GM12878 (cell line): ENCODE measurements at regions not wholly inside any gene's neighbourhood (a gene's known extent, or its start where the extent isn't known, plus 50 kb on each side); places are given as distances from the start of the nearest gene placed in this dataset.

ENCODE experiments used
- CEBPZ ChIP-seq: fragments of 150-350 bp; IDR thresholded peaks from 2 replicates; pipeline ENCODE4 v1.6.1; 2016; ENCODE audit warnings: low read depth, low read length
- CHD4 ChIP-seq: fragments of 200-600 bp; sonication (generic); IDR thresholded peaks from 2 replicates; pipeline ENCODE4 v1.6.1; 2016; ENCODE audit warnings: mild to moderate bottlenecking
- CREM ChIP-seq: IDR thresholded peaks from 2 replicates; pipeline ENCODE4 v1.6.1; 2014; ENCODE audit warnings: antibody characterized with exemption, low read depth
- CTCF ChIP-seq, 3 experiments: IDR thresholded peaks in 2 of 3; conservative IDR thresholded peaks in 1 of 3; 2 replicates each; pipeline ENCODE4 v1.5.1; 2011; ENCODE audit warnings: low read depth in 3 of 3, low read length in 3 of 3, mild to moderate bottlenecking in 3 of 3, control low read depth in 2 of 3, moderate library complexity in 2 of 3, inconsistent platforms in 1 of 3, mixed read lengths in 1 of 3; ENCODE audit not compliant: control insufficient read depth in 2 of 3, insufficient read depth in 1 of 3; ENCODE audit errors: extremely low read depth in 1 of 3
- EP300 ChIP-seq, 2 experiments: fragments of 150-350 bp in 1 of 2; IDR thresholded peaks; 2 replicates each; pipeline ENCODE4 v1.6.1; 2011 to 2012; ENCODE audit warnings: low read depth in 2 of 2, low read length in 2 of 2, borderline replicate concordance in 1 of 2, improper control_type of control experiment in 1 of 2, inconsistent platforms in 1 of 2; ENCODE audit not compliant: control insufficient read depth in 1 of 2
- EZH2 ChIP-seq: IDR thresholded peaks from 2 replicates; pipeline ENCODE4 v1.6.1; 2012; ENCODE audit warnings: low read depth, mild to moderate bottlenecking, control low read depth, inconsistent platforms, low read length, borderline replicate concordance; ENCODE audit not compliant: control insufficient read depth
- MYC ChIP-seq: IDR thresholded peaks from 2 replicates; pipeline ENCODE4 v1.6.1; 2011; ENCODE audit warnings: mild to moderate bottlenecking, low read length, moderate library complexity, inconsistent platforms; ENCODE audit not compliant: insufficient read depth, insufficient replicate concordance, insufficient read length, severe bottlenecking
- PBX3 ChIP-seq: IDR thresholded peaks from 2 replicates; pipeline ENCODE4 v1.6.1; 2011; ENCODE audit warnings: mild to moderate bottlenecking, low read depth, low read length, moderate library complexity; ENCODE audit not compliant: insufficient replicate concordance
- RAD21 ChIP-seq: IDR thresholded peaks from 2 replicates; pipeline ENCODE4 v1.6.1; 2011; ENCODE audit warnings: mild to moderate bottlenecking, low read depth, low read length, moderate library complexity; ENCODE audit not compliant: insufficient read depth
- RUNX3 ChIP-seq: IDR thresholded peaks from 2 replicates; pipeline ENCODE4 v1.6.1; 2012; ENCODE audit warnings: low read length, inconsistent platforms
- SPI1 ChIP-seq: IDR thresholded peaks from 2 replicates; pipeline ENCODE4 v1.6.1; 2011; ENCODE audit warnings: low read depth, mild to moderate bottlenecking, low read length, moderate library complexity, borderline replicate concordance; ENCODE audit not compliant: insufficient read depth
- ZNF217 ChIP-seq: fragments of 450-650 bp; IDR thresholded peaks from 2 replicates; pipeline ENCODE4 v1.6.1; 2017; ENCODE audit warnings: antibody characterized with exemption, mild to moderate bottlenecking
- TF ChIP-seq, protein P1 (sequence below): fragments of 450-650 bp; IDR thresholded peaks from 2 replicates; pipeline ENCODE4 v1.6.1; 2017; ENCODE audit warnings: borderline replicate concordance

DNA sequence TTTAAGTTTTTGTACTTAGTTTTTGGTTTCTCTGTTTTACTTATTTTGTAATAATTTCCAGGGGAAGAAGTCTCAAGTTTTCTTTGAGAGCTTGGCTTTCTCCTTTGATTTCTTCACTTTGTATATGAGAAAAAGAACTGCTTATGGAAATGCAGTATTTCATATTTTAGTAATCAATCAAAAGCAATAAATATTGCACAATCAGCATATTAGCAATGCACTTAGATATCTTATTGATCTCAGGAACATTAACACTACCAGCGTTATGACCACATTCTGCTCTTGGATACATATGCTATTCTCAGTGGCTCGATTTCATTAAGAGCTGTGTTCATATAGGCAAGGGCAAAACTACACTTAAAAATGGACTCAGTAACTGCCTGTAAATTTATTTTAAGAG lies 381.0 kb upstream of the DMD start:
- TF ChIP-seq CHD4 (no peak), CTCF (IDR thresholded peaks at IDR 0.05 in 2 of 3, conservative IDR thresholded peaks at IDR 0.05 in 1 of 3; ENCODE audit: control insufficient read depth in 2 of 3, extremely low read depth in 1 of 3, insufficient read depth in 1 of 3, low read depth in 3 of 3, low read length in 3 of 3) (no peak), MYC (no peak), CEBPZ (no peak), RUNX3 (no peak), EP300 (IDR thresholded peaks at IDR 0.05; ENCODE audit: borderline replicate concordance in 1 of 2, control insufficient read depth in 1 of 2, low read depth in 2 of 2, low read length in 2 of 2) (no peak), PBX3 (no peak), EZH2 (no peak), ZNF217 (no peak), RAD21 (no peak), CREM (no peak), SPI1 (no peak)
- TF ChIP-seq, protein P1, sequence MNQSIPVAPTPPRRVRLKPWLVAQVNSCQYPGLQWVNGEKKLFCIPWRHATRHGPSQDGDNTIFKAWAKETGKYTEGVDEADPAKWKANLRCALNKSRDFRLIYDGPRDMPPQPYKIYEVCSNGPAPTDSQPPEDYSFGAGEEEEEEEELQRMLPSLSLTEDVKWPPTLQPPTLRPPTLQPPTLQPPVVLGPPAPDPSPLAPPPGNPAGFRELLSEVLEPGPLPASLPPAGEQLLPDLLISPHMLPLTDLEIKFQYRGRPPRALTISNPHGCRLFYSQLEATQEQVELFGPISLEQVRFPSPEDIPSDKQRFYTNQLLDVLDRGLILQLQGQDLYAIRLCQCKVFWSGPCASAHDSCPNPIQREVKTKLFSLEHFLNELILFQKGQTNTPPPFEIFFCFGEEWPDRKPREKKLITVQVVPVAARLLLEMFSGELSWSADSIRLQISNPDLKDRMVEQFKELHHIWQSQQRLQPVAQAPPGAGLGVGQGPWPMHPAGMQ: no peak
